ENCODE measurements at regions not wholly inside any gene's neighbourhood (a gene's known extent, or its start where the extent isn't known, plus 50 kb on each side); places are given as distances from the start of the nearest gene placed in this dataset.

- Histone ChIP-seq H3K9ac (ENCODE audit: low read depth in 1 of 2, low read length in 2 of 2) (no peak overlapping the region), H3K9me3 (ENCODE audit: control insufficient read depth in 1 of 2, low read length in 2 of 2) (no peaks in the 10 kb centered on the region), H3K4me1 (ENCODE audit: control insufficient read depth in 1 of 2, insufficient read depth in 2 of 2, low read length in 2 of 2) (no peaks in the 10 kb centered on the region), H3K4me3 (ENCODE audit: low read depth in 1 of 2, low read length in 2 of 2) (no peak overlapping the region), H3K36me3 (ENCODE audit: control insufficient read depth in 1 of 2, insufficient read depth in 2 of 2, low read length in 2 of 2) (no peaks in the 10 kb centered on the region), H3K27ac (ENCODE audit: low read depth, low read length) (no peak overlapping the region), H3K27me3 (ENCODE audit: control insufficient read depth in 1 of 2, insufficient read depth in 2 of 2, low read length in 2 of 2) (no peaks in the 10 kb centered on the region)
Measured at GRCh38 chr6:51349857-51350256, 531.2 kb downstream of the TFAP2B start.

- Histone ChIP-seq H3K27me3 (ENCODE audit: control insufficient read depth in 1 of 2, insufficient read depth in 2 of 2, low read length in 2 of 2) (no peaks in the 10 kb centered on the region), H3K9ac (ENCODE audit: low read depth in 1 of 2, low read length in 2 of 2) (no peak overlapping the region), H3K9me3 (ENCODE audit: control insufficient read depth in 1 of 2, low read length in 2 of 2) (no peaks in the 10 kb centered on the region), H3K36me3 (ENCODE audit: control insufficient read depth in 1 of 2, insufficient read depth in 2 of 2, low read length in 2 of 2) (no peaks in the 10 kb centered on the region), H3K4me1 (ENCODE audit: control insufficient read depth in 1 of 2, insufficient read depth in 2 of 2, low read length in 2 of 2) (no peaks in the 10 kb centered on the region), H3K4me3 (ENCODE audit: low read depth in 1 of 2, low read length in 2 of 2) (no peak overlapping the region), H3K27ac (ENCODE audit: low read depth, low read length) (no peak overlapping the region)
Measured at GRCh38 chr6:51350308-51350904, 531.7 kb downstream of the TFAP2B start.

GRCh38 chr6:51352506-51353029, 533.9 kb downstream of the TFAP2B start:
- Histone ChIP-seq H3K36me3 (ENCODE audit: control insufficient read depth in 1 of 2, insufficient read depth in 2 of 2, low read length in 2 of 2) (no peaks in the 10 kb centered on the region), H3K4me1 (ENCODE audit: control insufficient read depth in 1 of 2, insufficient read depth in 2 of 2, low read length in 2 of 2) (no peaks in the 10 kb centered on the region), H3K27ac (ENCODE audit: low read depth, low read length) (no peak overlapping the region), H3K9me3 (ENCODE audit: control insufficient read depth in 1 of 2, low read length in 2 of 2) (no peaks in the 10 kb centered on the region), H3K9ac (ENCODE audit: low read depth in 1 of 2, low read length in 2 of 2) (no peak overlapping the region), H3K4me3 (ENCODE audit: low read depth in 1 of 2, low read length in 2 of 2) (no peak overlapping the region), H3K27me3 (ENCODE audit: control insufficient read depth in 1 of 2, insufficient read depth in 2 of 2, low read length in 2 of 2) (no peaks in the 10 kb centered on the region)

GRCh38 chr6:51360287-51360686, 541.6 kb downstream of the TFAP2B start:
- Histone ChIP-seq H3K4me3 (ENCODE audit: low read depth in 1 of 2, low read length in 2 of 2) (no peak overlapping the region), H3K9me3 (ENCODE audit: control insufficient read depth in 1 of 2, low read length in 2 of 2) (no peaks in the 10 kb centered on the region), H3K9ac (ENCODE audit: low read depth in 1 of 2, low read length in 2 of 2) (no peak overlapping the region), H3K36me3 (ENCODE audit: control insufficient read depth in 1 of 2, insufficient read depth in 2 of 2, low read length in 2 of 2) (no peaks in the 10 kb centered on the region), H3K27me3 (ENCODE audit: control insufficient read depth in 1 of 2, insufficient read depth in 2 of 2, low read length in 2 of 2) (no peaks in the 10 kb centered on the region), H3K27ac (ENCODE audit: low read depth, low read length) (no peak overlapping the region), H3K4me1 (ENCODE audit: control insufficient read depth in 1 of 2, insufficient read depth in 2 of 2, low read length in 2 of 2) (no peaks in the 10 kb centered on the region)

- no peak overlapping the region for H3K27ac ChIP-seq (ENCODE audit: low read depth, low read length)
- no peaks in the 10 kb centered on the region for H3K36me3 ChIP-seq (ENCODE audit: control insufficient read depth in 1 of 2, insufficient read depth in 2 of 2, low read length in 2 of 2)
- H3K4me1 ChIP-seq (ENCODE audit: control insufficient read depth in 1 of 2, insufficient read depth in 2 of 2, low read length in 2 of 2): no peaks in the 10 kb centered on the region
- no peaks in the 10 kb centered on the region for H3K9me3 ChIP-seq (ENCODE audit: control insufficient read depth in 1 of 2, low read length in 2 of 2)
- H3K4me3 ChIP-seq (ENCODE audit: low read depth in 1 of 2, low read length in 2 of 2): no peak overlapping the region
- no peak overlapping the region for H3K9ac ChIP-seq (ENCODE audit: low read depth in 1 of 2, low read length in 2 of 2)
- no peaks in the 10 kb centered on the region for H3K27me3 ChIP-seq (ENCODE audit: control insufficient read depth in 1 of 2, insufficient read depth in 2 of 2, low read length in 2 of 2)
Measured at GRCh38 chr6:51365566-51365965, 546.9 kb downstream of the TFAP2B start.

- Histone ChIP-seq H3K4me1 (ENCODE audit: control insufficient read depth in 1 of 2, insufficient read depth in 2 of 2, low read length in 2 of 2) (no peaks in the 10 kb centered on the region), H3K27me3 (ENCODE audit: control insufficient read depth in 1 of 2, insufficient read depth in 2 of 2, low read length in 2 of 2) (no peaks in the 10 kb centered on the region), H3K9ac (ENCODE audit: low read depth in 1 of 2, low read length in 2 of 2) (no peak overlapping the region), H3K9me3 (ENCODE audit: control insufficient read depth in 1 of 2, low read length in 2 of 2) (no peaks in the 10 kb centered on the region), H3K27ac (ENCODE audit: low read depth, low read length) (no peak overlapping the region), H3K4me3 (ENCODE audit: low read depth in 1 of 2, low read length in 2 of 2) (no peak overlapping the region), H3K36me3 (ENCODE audit: control insufficient read depth in 1 of 2, insufficient read depth in 2 of 2, low read length in 2 of 2) (no peaks in the 10 kb centered on the region)
Measured at GRCh38 chr6:51369485-51369884, 550.8 kb downstream of the TFAP2B start.

- no peak overlapping the region for H3K4me3 ChIP-seq (ENCODE audit: low read depth in 1 of 2, low read length in 2 of 2)
- H3K27ac ChIP-seq (ENCODE audit: low read depth, low read length): no peak overlapping the region
- H3K9ac ChIP-seq (ENCODE audit: low read depth in 1 of 2, low read length in 2 of 2): no peak overlapping the region
- H3K4me1 ChIP-seq (ENCODE audit: control insufficient read depth in 1 of 2, insufficient read depth in 2 of 2, low read length in 2 of 2): no peaks in the 10 kb centered on the region
- H3K36me3 ChIP-seq (ENCODE audit: control insufficient read depth in 1 of 2, insufficient read depth in 2 of 2, low read length in 2 of 2): no peaks in the 10 kb centered on the region
- no peaks in the 10 kb centered on the region for H3K27me3 ChIP-seq (ENCODE audit: control insufficient read depth in 1 of 2, insufficient read depth in 2 of 2, low read length in 2 of 2)
- peaks cover 0 to 4% of the 10 kb centered on the region in 2 donors for H3K9me3 ChIP-seq (ENCODE audit: control insufficient read depth in 1 of 2, low read length in 2 of 2)
Measured at GRCh38 chr6:51382847-51383246, 564.2 kb downstream of the TFAP2B start.

- Histone ChIP-seq H3K27ac (ENCODE audit: low read depth, low read length) (no peak overlapping the region), H3K4me3 (ENCODE audit: low read depth in 1 of 2, low read length in 2 of 2) (no peak overlapping the region), H3K9me3 (ENCODE audit: control insufficient read depth in 1 of 2, low read length in 2 of 2) (peaks cover 0 to 4% of the 10 kb centered on the region in 2 donors), H3K36me3 (ENCODE audit: control insufficient read depth in 1 of 2, insufficient read depth in 2 of 2, low read length in 2 of 2) (no peaks in the 10 kb centered on the region), H3K4me1 (ENCODE audit: control insufficient read depth in 1 of 2, insufficient read depth in 2 of 2, low read length in 2 of 2) (no peaks in the 10 kb centered on the region), H3K27me3 (ENCODE audit: control insufficient read depth in 1 of 2, insufficient read depth in 2 of 2, low read length in 2 of 2) (no peaks in the 10 kb centered on the region), H3K9ac (ENCODE audit: low read depth in 1 of 2, low read length in 2 of 2) (no peak overlapping the region)
Measured at GRCh38 chr6:51384736-51385135, 566.1 kb downstream of the TFAP2B start.

GRCh38 chr6:51386347-51386836, 567.7 kb downstream of the TFAP2B start:
- no peak overlapping the region for H3K4me3 ChIP-seq (ENCODE audit: low read depth in 1 of 2, low read length in 2 of 2)
- peaks cover 0 to 4% of the 10 kb centered on the region in 2 donors for H3K9me3 ChIP-seq (ENCODE audit: control insufficient read depth in 1 of 2, low read length in 2 of 2)
- no peaks in the 10 kb centered on the region for H3K4me1 ChIP-seq (ENCODE audit: control insufficient read depth in 1 of 2, insufficient read depth in 2 of 2, low read length in 2 of 2)
- no peak overlapping the region for H3K27ac ChIP-seq (ENCODE audit: low read depth, low read length)
- no peak overlapping the region for H3K9ac ChIP-seq (ENCODE audit: low read depth in 1 of 2, low read length in 2 of 2)
- H3K36me3 ChIP-seq (ENCODE audit: control insufficient read depth in 1 of 2, insufficient read depth in 2 of 2, low read length in 2 of 2): no peaks in the 10 kb centered on the region
- H3K27me3 ChIP-seq (ENCODE audit: control insufficient read depth in 1 of 2, insufficient read depth in 2 of 2, low read length in 2 of 2): no peaks in the 10 kb centered on the region

- Histone ChIP-seq H3K27ac (ENCODE audit: low read depth, low read length) (no peak overlapping the region), H3K9ac (ENCODE audit: low read depth in 1 of 2, low read length in 2 of 2) (no peak overlapping the region), H3K4me1 (ENCODE audit: control insufficient read depth in 1 of 2, insufficient read depth in 2 of 2, low read length in 2 of 2) (no peaks in the 10 kb centered on the region), H3K27me3 (ENCODE audit: control insufficient read depth in 1 of 2, insufficient read depth in 2 of 2, low read length in 2 of 2) (no peaks in the 10 kb centered on the region), H3K36me3 (ENCODE audit: control insufficient read depth in 1 of 2, insufficient read depth in 2 of 2, low read length in 2 of 2) (no peaks in the 10 kb centered on the region), H3K4me3 (ENCODE audit: low read depth in 1 of 2, low read length in 2 of 2) (no peak overlapping the region), H3K9me3 (ENCODE audit: control insufficient read depth in 1 of 2, low read length in 2 of 2) (peaks cover 0 to 4% of the 10 kb centered on the region in 2 donors)
Measured at GRCh38 chr6:51387907-51388306, 569.2 kb downstream of the TFAP2B start.

All from duodenal mucosa (tissue), 2 donors.